HG02610 (cell line): ENCODE measurements at regions not wholly inside any gene's neighbourhood (a gene's known extent, or its start where the extent isn't known, plus 50 kb on each side); places are given as distances from the start of the nearest gene placed in this dataset.

ENCODE experiments used
- ATAC-seq: cut with Tn5 transposase; IDR thresholded peaks from one replicate; pipeline ENCODE4 v1.9.1; 2021; ENCODE audit warnings: mild to moderate bottlenecking, moderate library complexity; ENCODE audit not compliant: unreplicated experiment

GRCh38 chr22:49042877-49043859 lies 784.5 kb downstream of the BRD1 start:
- ATAC-seq = no peak

DNA sequence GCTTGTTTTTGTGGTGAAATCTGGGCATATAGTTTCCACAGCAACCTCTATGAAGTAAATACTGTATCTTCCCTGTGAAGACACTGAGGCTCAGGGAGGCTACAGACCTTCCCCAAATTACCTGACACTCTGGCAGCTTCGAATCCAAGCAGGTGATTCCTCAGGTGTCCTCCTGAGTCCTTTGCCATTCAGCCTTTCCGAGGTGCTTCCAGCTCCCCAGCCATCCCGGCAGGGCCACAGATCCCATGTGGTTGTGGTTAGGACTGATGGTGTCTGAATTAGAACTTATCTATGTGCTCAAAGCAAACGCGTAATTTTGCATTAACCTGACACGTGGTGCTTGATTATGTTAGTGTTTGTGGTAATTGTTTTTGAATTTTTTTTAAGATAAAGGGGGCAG lies 785.6 kb downstream of the BRD1 start:
- ATAC-seq = no peak

DNA sequence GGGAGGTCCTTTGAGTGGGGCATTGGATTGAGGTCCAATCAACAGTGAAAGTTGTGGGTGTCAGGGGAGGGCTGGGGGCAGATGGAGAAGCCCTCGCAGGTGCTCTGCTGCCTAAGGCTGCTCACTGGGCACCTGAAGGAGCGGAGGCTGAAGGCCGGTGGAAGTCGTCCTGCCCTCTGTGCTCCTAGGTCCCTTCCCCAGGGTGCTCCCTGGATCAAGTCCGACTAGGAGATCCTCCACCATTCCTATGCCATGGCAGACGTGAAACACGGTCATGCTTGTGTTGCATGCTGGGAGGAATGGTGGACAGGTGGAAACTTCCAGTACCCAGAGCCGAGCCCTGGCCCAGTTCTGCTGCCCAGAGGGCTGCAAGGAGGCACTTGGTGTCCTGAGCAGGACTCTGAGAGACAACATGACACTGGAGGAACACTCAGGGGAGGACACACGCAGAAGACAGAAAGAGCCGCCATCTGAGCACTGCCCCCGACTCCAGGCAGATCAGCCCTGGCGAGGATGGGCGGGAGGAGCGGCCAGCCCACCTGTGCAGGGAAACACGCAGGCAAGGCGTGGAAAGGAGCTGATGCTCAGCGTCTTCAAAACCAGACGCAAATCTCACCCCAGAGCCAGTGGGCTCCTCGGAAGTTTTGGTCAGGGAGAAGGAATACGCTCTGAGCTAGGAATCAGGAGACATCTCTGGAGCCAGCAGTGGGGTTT lies 786.8 kb downstream of the BRD1 start:
- no peak for ATAC-seq

DNA sequence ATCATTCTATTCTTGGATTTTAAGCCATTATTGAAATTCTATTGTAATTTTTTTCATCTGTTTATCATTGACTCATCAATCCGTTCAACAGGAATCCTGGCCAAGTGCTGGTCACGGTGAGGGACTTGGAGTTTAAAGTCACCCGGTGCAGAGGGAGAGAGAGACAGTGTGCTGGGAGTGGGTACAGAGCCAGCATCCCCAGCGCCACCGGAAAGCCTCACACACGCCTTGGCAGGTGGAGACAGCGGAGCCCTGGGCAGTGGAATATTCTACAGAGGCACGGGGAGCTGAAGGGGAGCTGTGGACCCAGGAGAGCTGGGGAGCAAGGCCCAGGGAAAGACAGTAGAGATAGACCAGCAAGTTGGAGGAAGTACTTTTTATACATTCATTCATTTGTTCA lies 787.6 kb downstream of the BRD1 start:
- ATAC-seq = no peak

GRCh38 chr22:49039625-49040024 lies 788.0 kb downstream of the BRD1 start:
- ATAC-seq = no peak

DNA sequence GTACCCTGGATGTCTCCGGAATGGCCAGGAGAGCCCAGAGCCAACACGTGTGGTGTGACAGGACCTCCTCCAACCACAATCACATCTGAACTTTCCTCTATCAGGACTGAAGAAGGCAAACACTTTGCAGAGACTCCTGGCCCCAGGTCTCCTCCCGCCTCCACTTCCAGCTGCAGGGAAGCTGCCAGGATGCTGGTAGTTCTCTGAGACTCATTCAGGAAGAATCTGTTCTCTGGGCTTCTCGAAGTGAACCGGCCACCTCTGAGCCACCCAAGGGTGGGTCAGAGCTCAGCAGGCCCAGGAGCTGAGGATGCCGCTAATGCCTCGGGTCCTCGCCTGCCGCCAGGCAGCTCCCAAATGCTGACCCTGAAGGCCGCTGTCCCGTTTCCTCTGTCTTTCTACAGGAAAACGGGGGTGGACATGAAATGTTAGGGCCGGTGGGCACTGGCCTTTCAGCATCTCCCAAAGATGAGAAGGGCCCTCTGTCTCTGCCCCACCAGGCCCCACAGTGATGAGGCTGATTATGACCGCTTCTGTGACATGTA lies 789.9 kb downstream of the BRD1 start:
- no peak for ATAC-seq

DNA sequence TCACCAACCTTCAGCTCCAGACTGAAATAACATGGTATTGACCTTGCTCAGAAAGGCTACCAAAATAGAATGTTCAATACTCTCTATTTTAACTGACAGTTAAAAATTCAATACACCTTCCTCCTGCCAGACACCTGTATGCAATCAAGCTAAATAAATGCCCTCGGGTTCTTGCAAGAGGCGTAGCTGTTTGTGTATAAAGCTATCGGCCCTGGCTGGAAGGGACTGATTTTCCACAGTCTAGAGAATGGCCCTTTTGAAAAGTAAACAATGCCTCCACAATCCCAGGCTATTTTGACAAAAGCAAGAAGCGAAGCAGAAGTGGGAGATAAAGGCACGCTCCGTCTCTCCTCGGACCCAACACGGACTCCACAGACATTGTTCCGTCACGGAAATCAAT lies 791.2 kb downstream of the BRD1 start:
- no peak for ATAC-seq

- no peak for ATAC-seq
Observed at GRCh38 chr22:49035818-49036457, 791.7 kb downstream of the BRD1 start.

DNA sequence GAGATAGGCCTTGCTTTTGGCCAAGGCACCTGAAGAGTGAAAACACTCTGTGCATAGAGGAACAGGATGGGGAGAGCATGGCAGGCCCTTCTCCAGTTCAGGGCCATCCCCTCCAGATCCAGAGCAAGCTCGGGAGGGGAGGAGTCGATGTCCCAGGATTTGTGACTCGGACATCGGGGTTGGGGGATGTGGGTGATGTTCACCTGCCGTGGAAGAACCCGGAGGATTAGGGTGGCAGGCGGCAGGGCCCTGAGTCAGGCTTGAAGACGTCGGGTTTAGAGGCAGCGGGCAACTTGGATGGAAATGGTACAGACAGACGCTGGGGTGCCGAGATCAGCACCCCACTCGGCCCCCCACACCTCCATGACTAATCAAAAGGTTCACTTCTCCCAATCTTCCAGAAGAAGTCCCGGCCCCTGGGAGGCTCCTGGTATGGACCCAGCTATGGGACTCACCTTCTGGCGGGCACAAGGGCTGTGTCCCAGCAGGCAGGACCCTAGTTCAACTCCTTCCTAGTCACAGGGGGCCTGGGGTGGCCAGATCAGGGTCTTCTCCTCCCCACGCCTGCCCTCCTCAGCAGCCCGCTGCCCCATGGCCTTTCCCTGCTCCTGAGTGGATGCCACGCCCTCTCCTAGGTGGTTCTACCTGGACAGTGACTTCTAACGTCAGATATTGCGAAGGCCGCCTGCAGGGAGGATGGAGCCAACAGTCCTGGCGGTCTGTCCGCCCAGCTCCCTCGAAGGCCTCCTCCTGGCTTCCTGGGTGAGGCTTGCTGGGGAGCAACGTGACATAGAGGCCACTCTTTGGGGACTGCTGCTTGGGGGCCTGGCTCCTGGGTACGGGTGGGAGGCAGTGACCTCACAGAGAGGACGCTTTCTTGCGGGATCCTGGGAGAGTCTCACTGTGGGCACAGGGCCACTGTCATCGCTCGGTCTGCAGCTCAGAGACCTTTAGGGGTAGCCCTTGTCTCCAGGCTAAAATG lies 792.5 kb downstream of the BRD1 start:
- no peak for ATAC-seq

DNA sequence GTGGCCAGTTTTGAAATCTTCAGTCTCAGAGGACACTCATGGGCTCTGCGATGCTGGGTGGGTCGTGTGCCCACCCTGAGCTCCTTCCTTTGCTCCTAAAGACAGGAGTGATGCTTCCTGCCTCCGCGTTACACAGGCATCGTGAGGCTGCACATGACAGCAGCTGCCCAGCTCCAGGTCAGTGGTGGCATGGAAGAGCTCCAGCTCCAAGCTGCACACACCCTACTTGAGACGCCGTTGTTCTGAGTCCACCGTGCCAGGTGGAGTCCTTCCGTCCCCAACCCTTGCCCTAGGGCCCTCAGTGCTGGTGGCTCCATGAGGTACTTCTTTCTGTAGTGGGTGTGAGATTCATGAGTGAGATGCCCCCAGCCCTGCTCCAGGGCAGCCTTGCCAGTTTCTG lies 794.1 kb downstream of the BRD1 start:
- ATAC-seq = no peak

DNA sequence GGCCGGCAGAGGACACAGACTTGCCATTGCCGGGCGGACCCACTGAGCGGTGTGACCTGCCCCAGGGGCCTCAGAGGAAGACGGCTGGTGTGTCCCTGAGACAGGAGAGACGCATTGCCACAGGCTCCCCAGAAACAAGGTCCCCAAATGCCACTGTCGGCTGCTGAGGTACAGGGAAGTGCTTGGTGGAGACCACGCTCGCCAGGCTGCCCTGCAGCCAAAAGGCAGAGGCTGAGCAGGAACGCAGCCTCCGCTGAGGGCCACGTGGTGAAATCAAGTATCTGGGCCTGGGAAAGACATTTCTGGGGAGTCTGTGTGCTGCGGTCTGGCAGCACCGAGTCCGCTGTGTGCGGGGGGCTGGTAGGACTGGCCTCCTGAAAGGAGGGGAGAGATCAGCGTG lies 794.9 kb downstream of the BRD1 start:
- ATAC-seq = no peak

DNA sequence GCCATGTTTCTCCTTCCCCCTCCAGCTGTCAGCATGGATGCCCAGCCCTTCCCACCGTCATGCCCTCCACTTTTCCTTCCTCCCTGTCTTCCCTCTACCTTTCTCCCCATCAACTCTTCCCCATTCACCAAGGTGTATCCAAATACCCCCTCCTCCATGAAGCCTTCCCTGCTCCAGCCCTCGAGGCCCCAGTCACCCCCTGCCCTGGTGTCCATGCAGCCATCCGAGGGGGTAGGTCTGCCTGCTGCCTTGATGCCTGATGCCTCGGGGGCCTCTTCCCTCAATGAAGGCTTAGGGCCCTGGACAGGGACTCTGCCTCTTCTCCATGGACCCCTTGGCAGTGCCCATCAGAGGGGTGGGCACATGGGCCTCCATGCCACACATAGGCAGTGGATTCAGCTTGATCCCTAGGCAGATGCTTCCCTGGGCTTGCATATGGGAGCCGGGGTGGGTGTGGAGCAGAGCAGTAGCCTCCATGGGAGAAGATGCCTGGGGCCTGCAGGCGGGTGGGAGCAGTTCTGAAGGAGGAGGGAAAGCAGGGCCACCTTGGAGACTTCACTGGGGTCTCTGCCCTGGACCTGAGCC lies 795.8 kb downstream of the BRD1 start:
- ATAC-seq = no peak

GRCh38 chr22:49028111-49028510 lies 799.6 kb downstream of the BRD1 start:
- no peak for ATAC-seq

- ATAC-seq = no peak
Observed at GRCh38 chr22:49027368-49027670, 800.4 kb downstream of the BRD1 start.

DNA sequence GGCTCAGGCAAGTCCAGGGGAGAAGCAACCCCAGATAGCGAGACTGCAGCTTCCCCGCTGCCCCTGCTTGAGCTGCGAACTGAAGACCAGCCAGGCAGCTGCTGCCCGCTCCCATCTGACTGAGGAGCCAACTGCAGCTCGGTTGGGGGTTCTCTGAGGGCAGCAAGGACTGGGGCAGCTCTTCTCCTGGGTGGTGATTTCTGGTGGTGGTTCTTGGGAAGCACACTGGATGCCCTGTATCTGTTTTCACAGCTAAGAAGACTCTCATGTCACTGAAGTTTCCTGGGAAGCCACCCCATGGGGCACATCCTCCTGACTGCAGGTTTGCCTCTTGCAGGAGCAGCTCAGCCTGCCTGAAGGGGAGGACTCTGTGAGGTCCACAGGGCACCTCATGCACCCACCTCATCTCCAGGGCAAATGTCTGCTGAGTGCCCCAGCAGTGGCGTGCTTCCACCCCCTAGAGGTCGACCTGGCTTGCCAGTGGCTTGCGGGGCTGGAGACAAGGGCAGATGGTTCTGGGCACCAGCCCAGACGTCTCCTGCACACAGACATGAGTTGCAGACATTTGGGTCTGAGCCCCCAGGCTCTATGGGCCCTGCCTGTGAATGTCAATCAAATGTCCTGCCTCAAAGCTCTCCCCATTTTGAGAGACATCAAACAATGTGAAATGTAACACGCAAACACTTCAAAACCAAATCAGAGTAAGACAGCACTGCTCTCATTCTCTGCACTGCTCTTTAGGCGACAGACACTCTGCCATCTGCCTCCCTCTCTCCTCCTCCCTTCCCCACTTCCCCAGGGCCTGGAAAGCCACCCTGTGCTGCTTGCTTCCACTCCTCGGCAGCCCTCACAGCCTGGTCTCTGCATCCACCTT lies 800.9 kb downstream of the BRD1 start:
- ATAC-seq = no peak

GRCh38 chr22:49025791-49026493 lies 801.7 kb downstream of the BRD1 start:
- no peak for ATAC-seq

GRCh38 chr22:49024775-49025440 lies 802.8 kb downstream of the BRD1 start:
- ATAC-seq = no peak
